ENCODE measurements at regions not wholly inside any gene's neighbourhood (a gene's known extent, or its start where the extent isn't known, plus 50 kb on each side); places are given as distances from the start of the nearest gene placed in this dataset.

DNA sequence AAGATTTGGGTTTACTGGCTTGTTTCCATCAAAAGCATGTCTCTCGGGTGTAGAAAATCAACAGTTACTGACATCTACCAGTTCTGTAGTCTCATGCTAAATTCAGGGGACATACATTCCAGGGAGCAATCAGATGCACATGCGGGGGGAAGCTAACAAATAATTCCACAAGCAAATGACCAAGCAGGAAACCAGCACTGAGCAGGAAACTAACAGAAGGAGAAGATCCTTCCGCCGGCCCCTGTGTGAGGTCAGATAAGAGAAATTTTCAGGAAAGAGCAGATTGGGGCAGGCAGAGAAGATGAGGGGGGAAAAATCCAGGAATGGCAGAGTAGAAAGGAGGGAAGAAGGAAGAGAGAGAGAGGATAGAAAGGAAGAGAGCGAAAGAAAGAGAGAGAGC, 127.6 kb upstream of the TMCC3 start:
- DNase-seq, result no peak

DNA sequence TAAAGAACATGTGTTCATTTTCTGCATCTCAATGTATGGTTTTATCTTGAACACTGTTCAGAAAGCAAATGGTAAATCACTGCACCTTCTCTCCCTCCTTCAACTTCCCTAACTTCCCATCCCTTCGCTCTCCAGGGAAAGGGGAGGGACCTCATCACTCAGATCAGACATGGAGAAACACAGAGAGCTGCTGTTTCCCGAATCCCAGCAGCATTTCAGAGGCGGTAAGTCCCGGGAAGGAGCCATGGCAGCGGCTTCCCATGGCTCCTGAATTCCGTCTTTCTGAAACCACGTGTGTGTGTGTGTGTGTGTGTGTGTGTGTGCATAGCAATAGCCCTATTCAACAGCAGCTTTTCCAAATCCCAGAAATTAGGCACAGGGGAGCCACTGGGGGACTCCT, 125.4 kb upstream of the TMCC3 start:
- DNase-seq, result no peak

DNA sequence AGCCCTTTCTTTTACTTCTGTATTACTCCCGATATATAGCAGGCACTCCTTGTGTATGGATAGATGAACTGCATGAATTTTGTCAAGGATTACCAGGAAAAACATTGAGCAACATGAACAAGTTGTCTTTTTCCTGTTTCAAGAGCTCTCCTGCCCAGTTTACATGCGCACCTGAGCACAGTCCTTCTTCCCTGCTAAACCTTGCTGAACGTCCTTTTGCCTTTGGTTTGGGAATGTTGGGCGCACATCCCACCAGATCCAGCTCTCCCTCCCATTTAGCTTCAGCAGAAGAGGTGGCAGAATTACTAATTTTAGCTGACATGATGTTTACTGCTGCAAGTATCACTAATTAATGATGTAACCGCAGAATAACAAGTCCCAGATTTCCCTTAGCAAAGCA, 121.4 kb upstream of the TMCC3 start:
- no peak for DNase-seq

GRCh38 chr12:94771199-94771598, 120.8 kb upstream of the TMCC3 start:
- DNase-seq, result no peak

- no peak for DNase-seq
Measured at GRCh38 chr12:94770791-94771190, 120.4 kb upstream of the TMCC3 start.

- DNase-seq, result no peak
Measured at GRCh38 chr12:94769776-94770759, 119.7 kb upstream of the TMCC3 start.

GRCh38 chr12:94769047-94769420, 118.7 kb upstream of the TMCC3 start:
- DNase-seq, result no peak

DNA sequence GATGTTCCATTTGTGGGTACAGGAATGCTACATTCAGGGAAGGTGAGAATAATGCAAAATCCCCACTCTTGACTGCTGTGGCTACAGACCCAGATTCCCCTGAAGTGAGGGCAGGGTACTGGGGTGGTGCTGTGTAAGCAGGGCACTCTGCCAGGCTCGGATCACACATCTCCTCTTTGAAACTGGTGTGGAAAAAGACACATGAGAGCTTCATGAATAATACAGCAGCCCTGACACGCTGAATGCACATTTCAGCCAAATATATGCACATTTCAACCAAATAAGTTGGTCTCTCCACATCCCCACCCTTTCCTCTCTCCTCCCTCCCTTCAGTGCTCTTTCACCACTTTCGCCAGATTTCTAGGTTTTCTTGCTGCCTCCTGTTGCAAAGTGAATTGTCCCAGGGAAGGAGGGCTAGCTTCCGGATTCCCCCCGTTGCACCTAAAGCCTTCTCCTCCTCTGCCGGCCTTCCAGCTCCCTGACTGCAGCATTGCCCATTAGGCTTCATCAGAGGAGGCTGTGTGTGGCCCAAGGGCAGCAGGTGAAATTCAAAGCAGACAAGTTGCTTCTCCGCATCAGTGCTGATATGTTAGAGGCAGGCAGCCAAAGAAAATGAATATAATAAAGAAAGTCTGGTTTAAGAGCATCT, 118.2 kb upstream of the TMCC3 start:
- no peak for DNase-seq

DNA sequence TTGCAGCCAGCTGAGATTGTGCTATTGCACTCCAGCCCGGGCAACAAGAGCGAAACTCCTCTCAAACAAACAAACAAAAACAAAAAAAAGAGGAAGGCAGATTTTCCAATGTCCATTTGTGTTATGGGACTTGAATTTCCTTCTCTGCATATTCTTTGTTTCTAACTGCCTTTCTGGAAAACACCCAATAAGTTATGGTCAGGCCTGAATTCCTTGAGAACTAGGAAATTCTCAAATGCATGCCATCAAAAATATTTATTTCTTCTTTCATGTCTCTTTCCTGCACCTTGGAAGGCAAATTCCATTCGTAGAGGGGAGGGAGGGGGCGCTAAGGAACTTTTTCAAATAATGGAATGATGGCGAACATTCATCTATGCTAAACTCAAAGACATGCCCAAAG, 117.6 kb upstream of the TMCC3 start:
- no peak for DNase-seq

DNA sequence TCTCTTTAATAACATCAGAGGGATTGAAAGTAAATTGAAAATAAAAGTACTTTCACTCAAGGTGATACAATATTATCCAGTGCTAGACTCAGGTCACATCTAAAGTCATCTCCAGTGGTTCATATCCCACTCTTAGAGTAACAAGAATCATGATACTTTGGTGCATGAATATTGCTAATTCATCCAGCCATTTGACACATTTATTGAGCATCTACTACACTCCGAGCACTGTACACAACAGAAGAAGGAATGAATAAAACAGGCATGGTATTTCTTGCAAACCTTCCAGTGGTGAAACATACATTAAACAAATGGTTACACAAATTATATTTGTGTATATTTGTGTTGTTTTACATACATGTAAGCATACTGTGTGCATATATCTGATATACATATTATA, 116.0 kb upstream of the TMCC3 start:
- no peak for DNase-seq

DNA sequence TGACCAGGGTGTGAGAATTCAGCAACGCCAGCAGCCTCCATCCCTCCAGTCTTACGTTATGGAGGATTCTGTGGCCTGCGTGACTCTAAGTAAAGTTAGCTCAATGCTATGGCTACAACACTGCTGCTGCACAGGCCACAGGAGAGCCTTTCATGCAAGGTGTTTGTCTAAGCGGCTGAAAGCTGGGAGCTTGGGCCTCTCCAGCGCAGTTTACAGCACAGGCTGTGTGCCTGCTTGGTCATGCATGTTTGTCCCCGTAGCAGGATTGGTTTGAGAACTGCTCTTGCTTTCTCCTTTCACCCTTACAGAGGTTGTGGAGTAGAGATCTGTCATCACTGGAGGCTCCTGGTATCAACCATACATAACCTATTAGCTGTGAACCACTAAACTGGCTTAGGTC, 113.1 kb upstream of the TMCC3 start:
- no peak for DNase-seq

DNA sequence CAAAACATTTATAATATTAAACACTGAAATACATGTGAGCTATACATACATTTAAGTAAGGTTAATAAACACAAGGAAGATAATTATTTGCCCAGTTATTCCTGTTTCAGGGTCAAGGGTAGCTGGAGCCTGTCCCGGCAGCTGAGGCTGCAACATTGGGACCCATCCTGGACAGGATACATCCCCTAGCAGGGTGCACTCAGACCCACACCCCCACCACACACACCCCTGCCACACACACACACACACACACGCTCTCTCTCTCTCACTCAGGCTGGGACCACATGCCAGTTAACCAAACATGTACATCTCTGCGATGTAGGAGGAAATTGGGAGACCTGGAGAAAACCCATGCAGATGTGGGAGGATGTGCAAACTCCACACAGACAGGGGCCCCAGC, 112.6 kb upstream of the TMCC3 start:
- no peak for DNase-seq

DNA sequence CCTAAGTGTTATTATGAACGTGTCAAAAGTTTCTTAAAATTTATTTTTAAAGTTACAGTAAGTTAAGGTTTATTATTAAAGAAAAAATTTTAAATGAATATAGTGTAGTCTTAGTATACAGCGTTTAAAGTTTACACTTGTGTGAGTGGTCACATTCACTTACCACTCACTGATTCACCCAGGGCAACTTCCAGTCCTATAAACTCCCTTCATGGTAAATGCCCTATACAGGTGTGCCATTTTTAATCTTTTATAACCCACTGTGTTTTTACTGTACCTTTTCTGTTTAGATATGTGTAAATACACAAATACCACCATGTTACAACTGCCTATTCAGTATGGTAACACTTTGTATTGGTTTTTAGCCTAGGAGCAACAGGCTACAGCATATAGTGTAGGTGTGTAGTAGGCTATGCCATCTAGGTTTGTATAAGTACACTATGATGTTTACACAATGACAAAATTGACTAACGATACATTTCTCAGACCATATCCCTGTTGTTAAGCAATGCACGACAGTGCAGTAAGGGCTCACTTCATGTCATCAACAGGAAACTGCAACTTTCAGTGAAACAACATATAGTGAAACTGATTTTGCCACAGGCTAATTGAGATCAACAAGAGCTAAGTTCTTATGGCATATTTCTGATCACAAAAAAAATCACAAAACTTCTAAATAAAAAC, 112.0 kb upstream of the TMCC3 start:
- no peak for DNase-seq

DNA sequence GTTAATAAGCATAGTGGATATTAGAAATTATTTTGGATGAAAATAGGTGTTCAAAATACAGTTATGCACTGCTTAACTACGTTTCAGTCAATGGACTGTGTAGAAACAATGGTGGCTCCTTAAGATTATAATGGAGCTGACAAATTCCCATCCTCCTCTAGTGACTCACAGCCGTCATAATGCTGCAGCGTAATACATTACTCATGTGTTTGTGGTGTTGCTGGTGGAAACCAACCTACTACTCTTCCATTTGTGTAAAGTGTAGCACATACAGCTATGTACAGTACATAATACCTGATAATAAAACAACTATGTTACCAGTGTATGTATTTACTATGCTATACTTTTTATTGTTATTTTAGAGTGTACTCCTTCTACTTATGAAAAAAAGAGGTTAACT, 111.2 kb upstream of the TMCC3 start:
- DNase-seq, result no peak

DNA sequence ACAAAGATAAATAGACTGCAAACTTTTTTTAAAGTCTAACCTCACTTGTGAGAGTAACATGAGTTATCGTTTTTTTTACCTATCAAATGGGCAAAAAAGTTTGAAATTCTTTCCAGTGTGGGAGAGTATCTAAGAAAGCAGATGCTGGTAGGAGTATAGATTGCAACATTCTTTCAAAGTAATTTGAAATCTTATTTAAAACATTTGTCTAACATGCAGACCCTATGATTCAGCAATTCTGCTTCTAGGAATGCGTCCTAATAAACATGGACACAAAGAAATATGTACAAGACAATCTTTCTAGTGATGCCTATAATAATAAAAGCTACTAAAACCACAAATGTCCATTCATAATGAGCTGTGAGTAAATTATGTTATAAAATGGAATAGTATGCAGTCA, 110.4 kb upstream of the TMCC3 start:
- no peak for DNase-seq

- no peak for DNase-seq
Measured at GRCh38 chr12:94756789-94757188, 106.4 kb upstream of the TMCC3 start.

DNA sequence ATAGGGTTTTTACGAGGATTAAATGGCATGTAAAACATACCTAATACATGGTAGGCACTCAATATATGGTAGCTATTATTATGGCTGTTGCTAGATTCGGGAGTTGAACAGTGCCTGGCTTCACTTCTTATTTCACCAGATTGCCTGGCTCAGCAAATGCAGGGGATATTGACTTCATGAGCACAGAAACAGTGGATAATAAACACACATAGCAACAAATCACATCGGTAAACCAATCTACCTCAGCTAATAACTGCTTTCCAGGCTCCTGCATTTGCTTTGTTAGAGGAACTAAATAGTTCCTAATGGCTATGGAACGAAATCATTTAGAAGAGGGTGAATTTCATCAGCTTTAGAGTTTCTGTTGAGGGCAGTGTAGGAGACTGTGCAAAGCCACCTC, 105.2 kb upstream of the TMCC3 start:
- no peak for DNase-seq

GRCh38 chr12:94754653-94755052, 104.3 kb upstream of the TMCC3 start:
- DNase-seq, result no peak

DNA sequence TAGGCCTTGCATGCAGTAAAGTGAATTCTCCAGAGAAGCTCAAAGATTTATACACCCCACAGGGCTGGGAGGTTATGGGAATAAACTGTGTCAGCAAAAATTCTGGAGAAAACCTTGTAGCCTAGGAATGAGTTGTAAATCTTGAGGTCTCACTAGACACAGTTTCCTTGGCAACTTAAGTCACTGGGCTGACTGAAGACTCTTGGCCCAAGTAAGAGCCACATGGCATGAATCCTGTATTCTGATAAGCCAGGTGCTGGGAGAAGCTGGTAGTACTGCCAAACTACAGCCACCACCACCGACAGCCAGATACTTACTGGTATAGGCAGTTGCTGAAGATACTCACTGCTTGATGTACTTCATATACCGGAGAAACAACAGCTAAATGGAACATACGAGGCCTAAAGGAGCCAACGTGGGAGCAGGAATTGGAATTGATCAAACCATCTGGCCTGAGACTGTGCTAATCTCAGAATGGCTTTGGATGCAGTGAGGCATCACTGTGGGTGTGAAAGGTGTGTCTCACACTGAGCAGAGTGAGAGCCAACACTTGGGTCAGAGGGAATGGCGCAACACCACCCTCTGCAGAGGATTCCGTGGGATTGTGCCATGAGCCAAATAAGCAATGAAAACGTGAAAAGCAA, 102.8 kb upstream of the TMCC3 start:
- DNase-seq, result no peak

DNA sequence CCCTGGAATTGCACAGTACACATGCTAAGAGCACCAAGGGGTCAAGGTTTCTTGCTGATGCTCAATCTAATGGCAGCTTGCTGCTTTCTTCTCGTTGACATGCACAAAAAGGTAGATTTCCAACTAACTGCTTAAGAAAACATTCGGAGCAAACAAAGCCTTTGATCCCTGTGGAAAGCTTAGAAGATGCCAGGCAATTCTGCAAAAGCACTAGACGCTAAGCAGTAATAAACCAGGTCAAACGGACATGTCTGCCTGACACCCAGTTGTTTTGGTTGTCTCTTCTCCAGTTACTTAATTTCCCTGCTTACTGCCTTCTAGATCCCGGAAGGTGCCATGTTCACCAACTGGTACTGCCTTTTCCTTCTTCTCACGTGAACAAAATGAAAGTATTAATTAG, 100.5 kb upstream of the TMCC3 start:
- DNase-seq, result no peak

GRCh38 chr12:94749890-94750289, 99.5 kb upstream of the TMCC3 start:
- no peak for DNase-seq

DNA sequence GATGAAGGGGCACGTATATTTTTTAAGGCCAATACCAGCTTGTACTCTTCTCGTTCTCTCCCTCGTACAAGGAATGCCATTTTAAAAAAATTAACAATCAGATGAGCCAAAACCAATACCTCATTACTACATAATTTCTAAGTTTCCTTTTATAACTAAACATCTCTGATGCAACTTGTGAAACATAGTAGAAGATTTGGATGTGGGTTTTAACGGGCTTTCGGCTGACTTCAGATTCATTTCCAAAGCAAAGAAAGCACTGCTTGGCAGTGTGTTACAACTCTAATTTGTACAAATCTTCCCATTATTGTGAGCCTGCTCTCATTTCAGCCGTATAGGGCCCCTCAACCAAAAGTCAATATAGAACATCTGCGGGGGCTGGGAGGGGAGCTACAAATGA, 99.1 kb upstream of the TMCC3 start:
- DNase-seq, result no peak

DNA sequence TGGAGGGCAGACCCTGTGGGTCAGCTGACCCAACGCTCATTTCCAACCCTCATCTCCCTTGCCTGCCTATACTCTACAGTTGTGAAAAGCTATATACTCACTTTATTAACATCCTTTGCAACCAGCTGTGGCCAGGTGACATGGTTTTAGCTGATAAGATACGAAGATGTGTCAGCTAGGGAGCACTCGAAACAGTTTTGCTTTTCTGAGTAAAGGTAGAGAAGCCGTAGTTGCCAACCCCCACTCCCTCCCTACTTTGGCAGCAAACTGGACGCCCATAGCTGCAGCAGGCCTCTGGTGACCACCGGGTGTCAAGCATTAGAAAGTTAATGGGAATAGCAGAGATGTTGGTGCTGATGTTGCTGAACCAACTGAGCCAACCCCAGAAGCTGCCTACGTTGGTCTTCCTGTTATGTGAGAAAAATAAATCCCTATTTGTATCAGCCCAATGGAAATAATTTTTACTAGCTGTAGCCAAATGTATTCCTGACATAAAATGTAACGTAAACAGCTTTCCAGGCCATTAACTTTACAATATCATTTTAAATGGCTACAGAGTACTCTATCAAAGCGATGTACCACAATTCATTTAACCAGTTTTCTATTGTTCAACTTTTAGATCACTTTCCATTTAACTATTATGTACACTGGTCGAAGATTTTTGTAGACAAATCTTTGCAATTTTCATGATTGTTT, 98.5 kb upstream of the TMCC3 start:
- DNase-seq, result no peak

Data from NCI-H1930 (cell line).